H1 (cell line): ENCODE measurements at regions not wholly inside any gene's neighbourhood (a gene's known extent, or its start where the extent isn't known, plus 50 kb on each side); places are given as distances from the start of the nearest gene placed in this dataset.

Experiments used
- BRCA1 ChIP-seq: IDR thresholded peaks from 2 replicates; pipeline ENCODE4 v1.6.1; 2012; ENCODE audit warnings: low read depth, low read length, improper control_type of control experiment
- CTBP2 ChIP-seq: IDR thresholded peaks from 2 replicates; pipeline ENCODE4 v1.7.0; 2011; ENCODE audit warnings: borderline replicate concordance, mild to moderate bottlenecking, moderate library complexity, mixed read lengths, low read length; ENCODE audit not compliant: insufficient read depth, insufficient read length
- FOSL1 ChIP-seq: IDR thresholded peaks from 2 replicates; pipeline ENCODE4 v1.6.1; 2011; ENCODE audit warnings: mild to moderate bottlenecking, low read depth, low read length, moderate library complexity; ENCODE audit not compliant: insufficient read depth
- HDAC2 ChIP-seq, 2 experiments: fragments of 300-600 bp in 1 of 2; sonication (generic) in 1 of 2; IDR thresholded peaks; 2 replicates each; pipeline ENCODE4 v1.6.1; 2011 to 2012; ENCODE audit warnings: low read depth in 2 of 2, low read length in 2 of 2, mild to moderate bottlenecking in 2 of 2, moderate library complexity in 2 of 2, borderline replicate concordance in 1 of 2, inconsistent platforms in 1 of 2

DNA sequence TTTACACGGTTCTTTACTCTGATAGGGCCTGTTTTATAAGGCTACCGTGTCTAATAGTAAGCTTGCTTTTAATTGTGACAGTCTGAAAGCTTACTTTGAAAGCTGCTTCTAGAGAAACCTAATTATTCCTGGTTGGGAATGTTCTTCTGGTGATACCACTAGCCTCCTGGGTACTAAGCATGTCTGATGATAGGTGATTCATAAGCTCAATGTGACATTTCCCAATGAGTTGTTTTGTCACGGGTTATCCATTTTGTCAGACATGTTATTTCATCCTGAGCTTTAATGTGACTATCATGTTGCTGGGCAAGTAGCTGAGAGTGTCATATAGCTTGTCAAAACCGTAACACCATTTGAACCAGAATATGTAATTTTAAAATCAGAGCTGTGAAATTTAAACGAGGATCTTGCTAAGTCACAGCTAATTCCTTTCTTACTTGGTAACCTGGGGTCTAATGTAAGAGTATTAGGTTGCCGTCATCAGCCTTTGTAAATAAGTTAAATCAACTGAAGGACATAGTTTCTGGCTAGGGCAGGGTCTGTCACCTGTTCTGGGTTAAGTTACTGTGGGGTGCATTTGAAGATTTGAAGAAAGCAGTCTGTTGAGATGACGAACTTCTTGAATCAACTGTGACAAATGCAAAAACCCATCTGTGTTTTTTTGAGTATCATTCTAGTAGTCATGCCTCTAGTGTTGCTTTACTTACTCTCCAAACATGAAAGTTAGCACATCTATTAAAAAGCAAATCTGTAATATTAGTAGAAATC is 529.2 kb downstream of the USP25 start (continued):
- no peak for TF ChIP-seq HDAC2 (IDR thresholded peaks at IDR 0.05; ENCODE audit: borderline replicate concordance in 1 of 2, low read depth in 2 of 2, low read length in 2 of 2)
- no peak for TF ChIP-seq BRCA1
- no peak for TF ChIP-seq CTBP2
- no peak for TF ChIP-seq FOSL1
- TF ChIP-seq, all 59 proteins: peak for 0
